ENCODE measurements at regions not wholly inside any gene's neighbourhood (a gene's known extent, or its start where the extent isn't known, plus 50 kb on each side); places are given as distances from the start of the nearest gene placed in this dataset.

DNA sequence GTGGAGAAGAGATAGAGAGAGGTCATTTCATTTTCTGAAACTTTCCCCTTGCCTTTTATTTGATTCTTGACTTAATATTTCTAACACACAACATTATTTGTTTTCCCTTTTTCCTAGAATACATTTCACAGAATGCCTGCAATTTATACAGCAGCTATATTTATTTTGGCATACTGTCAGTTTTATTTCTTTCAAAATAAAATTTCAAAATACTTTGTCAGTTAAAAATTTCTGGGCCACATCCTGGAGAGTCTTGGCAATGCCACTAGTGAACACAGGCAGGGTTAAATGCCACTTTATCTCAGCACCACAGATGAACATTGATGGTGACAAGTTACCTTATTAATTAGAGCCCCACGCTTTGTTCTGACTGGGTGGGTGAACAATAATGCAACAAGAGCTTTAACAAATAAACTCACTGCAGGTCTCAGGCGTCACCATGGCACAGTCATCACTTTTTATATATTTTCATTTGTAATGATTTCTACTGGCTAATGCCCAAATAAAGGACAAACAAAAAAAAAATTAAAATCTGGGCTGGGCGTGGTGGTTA lies 494.0 kb downstream of the KIF20B start:
- TF ChIP-seq, protein P1, sequence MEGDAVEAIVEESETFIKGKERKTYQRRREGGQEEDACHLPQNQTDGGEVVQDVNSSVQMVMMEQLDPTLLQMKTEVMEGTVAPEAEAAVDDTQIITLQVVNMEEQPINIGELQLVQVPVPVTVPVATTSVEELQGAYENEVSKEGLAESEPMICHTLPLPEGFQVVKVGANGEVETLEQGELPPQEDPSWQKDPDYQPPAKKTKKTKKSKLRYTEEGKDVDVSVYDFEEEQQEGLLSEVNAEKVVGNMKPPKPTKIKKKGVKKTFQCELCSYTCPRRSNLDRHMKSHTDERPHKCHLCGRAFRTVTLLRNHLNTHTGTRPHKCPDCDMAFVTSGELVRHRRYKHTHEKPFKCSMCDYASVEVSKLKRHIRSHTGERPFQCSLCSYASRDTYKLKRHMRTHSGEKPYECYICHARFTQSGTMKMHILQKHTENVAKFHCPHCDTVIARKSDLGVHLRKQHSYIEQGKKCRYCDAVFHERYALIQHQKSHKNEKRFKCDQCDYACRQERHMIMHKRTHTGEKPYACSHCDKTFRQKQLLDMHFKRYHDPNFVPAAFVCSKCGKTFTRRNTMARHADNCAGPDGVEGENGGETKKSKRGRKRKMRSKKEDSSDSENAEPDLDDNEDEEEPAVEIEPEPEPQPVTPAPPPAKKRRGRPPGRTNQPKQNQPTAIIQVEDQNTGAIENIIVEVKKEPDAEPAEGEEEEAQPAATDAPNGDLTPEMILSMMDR (IDR thresholded peaks at IDR 0.05) = no peak
- TF ChIP-seq POLR2A (IDR thresholded peaks at IDR 0.05) = no peak

All from body of pancreas (tissue), 4 donors.